ENCODE measurements at regions not wholly inside any gene's neighbourhood (a gene's known extent, or its start where the extent isn't known, plus 50 kb on each side); places are given as distances from the start of the nearest gene placed in this dataset.

GRCh38 chr3:193841581-193841980 is 248.6 kb downstream of the OPA1 start:
- no peak for TF ChIP-seq CTCF (IDR thresholded peaks at IDR 0.05)
- TF ChIP-seq POLR2A (IDR thresholded peaks at IDR 0.05), result no peak
- no peak for TF ChIP-seq EP300 (IDR thresholded peaks at IDR 0.05)

Data from stomach (tissue), 4 donors.